Natural killer cell treated with Interleukin-12 subunit alpha and Interleukin-12 subunit beta and Interleukin-15 and Interleukin-18, amount 100 ng/mL, for 72 hours (primary cell): ENCODE measurements at regions not wholly inside any gene's neighbourhood (a gene's known extent, or its start where the extent isn't known, plus 50 kb on each side); places are given as distances from the start of the nearest gene placed in this dataset.

Source experiments
- ATAC-seq, 2 donors: fragments of 150-1000 bp; cut with Tn5 transposase in 1 of 2; sonication (Bioruptor Pico), chemical (Tn5 transposase) in 1 of 2; 2 replicates each; pipeline ENCODE4 v1.10.0; 2021
- DNase-seq: peaks from one replicate; pipeline ENCODE4 v3.0.0; 2022; ENCODE audit warnings: low spot score
- H3K27ac Mint-ChIP-seq, 2 donors: 1 replicate in 1 of 2; 2 replicates in 1 of 2; pipeline ENCODE4 v1.8.0; 2022; ENCODE audit warnings: mixed read lengths in 2 of 2, mild to moderate bottlenecking in 1 of 2, moderate library complexity in 1 of 2
- H3K27me3 Mint-ChIP-seq, 2 donors: 1 replicate in 1 of 2; 2 replicates in 1 of 2; pipeline ENCODE4 v1.8.0; 2022; ENCODE audit warnings: mixed read lengths in 2 of 2
- H3K36me3 Mint-ChIP-seq: one replicate; pipeline ENCODE4 v1.8.0; 2022; ENCODE audit warnings: mixed read lengths
- H3K4me1 Mint-ChIP-seq, 2 donors: 1 replicate in 1 of 2; 2 replicates in 1 of 2; pipeline ENCODE4 v1.8.0; 2022; ENCODE audit warnings: low read depth in 2 of 2, mixed read lengths in 2 of 2, mild to moderate bottlenecking in 1 of 2
- H3K4me3 Mint-ChIP-seq: one replicate; pipeline ENCODE4 v1.8.0; 2022; ENCODE audit warnings: mixed read lengths
- H3K9me3 Mint-ChIP-seq: 2 replicates; pipeline ENCODE4 v1.8.0; 2022; ENCODE audit warnings: mixed read lengths

DNA sequence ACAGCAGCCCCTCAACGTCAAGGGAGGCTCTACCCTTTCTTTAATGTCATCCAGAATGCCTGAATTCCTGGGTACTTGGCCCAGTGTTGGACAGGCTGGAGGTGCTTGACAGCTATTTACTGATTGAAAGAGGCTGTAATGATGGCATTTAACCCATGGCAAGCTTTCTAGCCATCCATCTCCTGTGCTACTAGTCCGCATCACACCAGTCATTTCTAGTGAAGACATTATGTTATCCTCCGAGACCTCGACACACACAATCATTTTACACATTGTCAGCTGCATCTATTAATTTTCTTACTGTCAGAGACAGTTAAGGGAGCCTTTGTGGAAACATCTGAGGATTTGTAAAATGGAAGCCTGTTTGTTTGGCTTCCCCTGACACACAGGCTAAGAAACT is 149.3 kb upstream of the FSTL4 start:
- no peak for ATAC-seq

DNA sequence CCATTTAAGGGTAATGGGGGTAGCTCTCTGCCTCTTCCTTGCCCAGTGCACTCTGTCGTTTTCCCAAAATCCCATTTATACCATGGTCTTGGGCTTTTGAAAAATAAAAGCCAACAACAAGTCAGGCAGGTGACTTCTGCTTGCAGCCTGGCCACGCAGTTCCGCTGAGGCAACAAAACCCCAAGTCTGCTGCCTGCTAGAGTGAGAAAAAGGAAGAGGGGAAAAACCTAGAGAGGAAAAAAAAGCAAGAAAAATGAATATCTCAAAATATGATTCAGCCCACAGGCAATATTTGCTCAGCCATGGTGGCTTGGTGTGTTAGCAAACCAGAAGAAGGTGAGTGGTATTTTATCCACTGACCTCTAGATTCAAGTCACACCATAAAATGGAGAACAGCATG is 148.2 kb upstream of the FSTL4 start:
- H3K27ac Mint-ChIP-seq = no peak overlapping the region
- no peaks in the 10 kb centered on the region for H3K4me1 Mint-ChIP-seq
- no peak overlapping the region for H3K4me3 Mint-ChIP-seq
- DNase-seq = no peak
- ATAC-seq = no peak
- peaks cover 22 to 35% of the 10 kb centered on the region in 2 donors for H3K27me3 Mint-ChIP-seq
- H3K9me3 Mint-ChIP-seq = no peaks in the 10 kb centered on the region
- H3K36me3 Mint-ChIP-seq = no peaks in the 10 kb centered on the region

More for the DNA sequence above, 149.3 kb upstream of the FSTL4 start:
- no peak for DNase-seq
- Mint-ChIP-seq H3K27me3 (peaks cover 21 to 39% of the 10 kb centered on the region in 2 donors), H3K27ac (no peak overlapping the region), H3K4me1 (no peaks in the 10 kb centered on the region), H3K36me3 (no peaks in the 10 kb centered on the region), H3K9me3 (no peaks in the 10 kb centered on the region), H3K4me3 (no peak overlapping the region)

DNA sequence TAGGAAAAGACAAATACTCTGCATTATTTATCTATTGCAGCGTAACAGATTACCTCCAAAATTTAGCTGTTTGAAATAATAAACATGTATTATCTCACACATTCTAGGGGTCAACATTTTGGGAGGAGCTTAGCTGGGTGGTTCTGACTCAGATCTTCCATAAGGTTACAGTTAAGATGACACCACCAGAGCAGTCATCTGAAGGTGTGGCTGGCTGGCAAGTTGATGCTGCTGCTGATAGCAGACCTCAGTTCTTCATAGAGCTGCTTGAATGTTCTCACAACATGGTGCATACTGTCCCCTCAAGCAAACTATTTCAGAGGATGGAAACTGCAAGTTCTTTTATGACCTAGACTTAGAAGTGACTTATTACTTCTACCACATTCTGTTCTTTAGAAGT is 146.3 kb upstream of the FSTL4 start:
- no peaks in the 10 kb centered on the region for H3K9me3 Mint-ChIP-seq
- H3K36me3 Mint-ChIP-seq = no peaks in the 10 kb centered on the region
- no peak for ATAC-seq
- H3K27ac Mint-ChIP-seq = no peak overlapping the region
- peaks cover 30 to 41% of the 10 kb centered on the region in 2 donors for H3K27me3 Mint-ChIP-seq
- no peak for DNase-seq
- H3K4me1 Mint-ChIP-seq = no peaks in the 10 kb centered on the region
- H3K4me3 Mint-ChIP-seq = no peak overlapping the region

DNA sequence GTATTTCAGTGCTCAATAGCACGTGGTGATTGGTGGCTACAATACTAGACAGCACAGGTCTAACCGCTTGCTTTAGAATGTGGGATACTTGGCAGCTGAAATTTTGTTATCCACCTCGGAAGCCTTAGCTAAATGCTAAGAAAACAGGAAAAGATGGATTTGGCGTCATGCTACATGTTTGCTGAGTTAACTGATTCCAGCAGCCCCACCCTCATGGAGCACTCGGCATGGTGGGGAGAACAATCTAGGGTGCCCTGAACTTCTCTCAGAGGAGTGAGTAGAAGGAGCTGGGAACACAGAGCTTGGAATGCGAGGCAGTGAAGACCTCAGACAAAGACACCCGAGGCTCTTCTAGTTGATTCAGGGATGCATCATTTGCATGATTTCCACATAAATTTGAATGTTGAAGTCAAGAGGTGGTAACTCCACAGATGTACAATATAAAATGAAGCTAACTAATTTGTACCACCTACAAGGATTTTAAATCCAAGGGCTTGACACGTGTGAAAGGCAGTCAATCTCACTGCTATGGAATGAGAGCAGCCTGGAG is 145.1 kb upstream of the FSTL4 start:
- no peak overlapping the region for H3K27ac Mint-ChIP-seq
- no peaks in the 10 kb centered on the region for H3K36me3 Mint-ChIP-seq
- H3K9me3 Mint-ChIP-seq = no peaks in the 10 kb centered on the region
- no peak overlapping the region for H3K4me3 Mint-ChIP-seq
- DNase-seq = no peak
- no peaks in the 10 kb centered on the region for H3K4me1 Mint-ChIP-seq
- peaks cover 23 to 32% of the 10 kb centered on the region in 2 donors for H3K27me3 Mint-ChIP-seq
- ATAC-seq = no peak

DNA sequence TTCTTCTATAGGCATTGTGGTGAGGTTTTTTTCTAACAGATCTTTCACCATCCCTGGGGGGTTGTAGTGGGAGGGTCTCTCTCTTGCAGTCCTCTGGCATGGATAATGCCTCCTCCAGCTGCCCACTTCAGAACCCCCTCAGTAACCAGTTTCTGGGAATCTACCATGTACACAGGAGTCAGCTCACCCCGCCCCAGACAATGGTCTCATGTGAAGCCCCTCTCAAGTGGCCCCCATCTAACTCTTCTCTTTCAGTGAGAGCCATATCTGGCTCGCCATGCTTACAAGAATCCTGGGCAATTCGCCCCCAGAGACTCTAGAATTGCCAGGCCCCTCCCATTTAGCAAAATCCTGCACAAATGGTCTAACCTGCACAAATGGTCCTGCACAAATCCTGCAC is 144.4 kb upstream of the FSTL4 start:
- DNase-seq (no peak), ATAC-seq (no peak)
- Mint-ChIP-seq H3K4me3 (no peak overlapping the region), H3K9me3 (no peaks in the 10 kb centered on the region), H3K36me3 (no peaks in the 10 kb centered on the region), H3K27me3 (peaks cover 20 to 32% of the 10 kb centered on the region in 2 donors), H3K4me1 (no peaks in the 10 kb centered on the region), H3K27ac (no peak overlapping the region)

DNA sequence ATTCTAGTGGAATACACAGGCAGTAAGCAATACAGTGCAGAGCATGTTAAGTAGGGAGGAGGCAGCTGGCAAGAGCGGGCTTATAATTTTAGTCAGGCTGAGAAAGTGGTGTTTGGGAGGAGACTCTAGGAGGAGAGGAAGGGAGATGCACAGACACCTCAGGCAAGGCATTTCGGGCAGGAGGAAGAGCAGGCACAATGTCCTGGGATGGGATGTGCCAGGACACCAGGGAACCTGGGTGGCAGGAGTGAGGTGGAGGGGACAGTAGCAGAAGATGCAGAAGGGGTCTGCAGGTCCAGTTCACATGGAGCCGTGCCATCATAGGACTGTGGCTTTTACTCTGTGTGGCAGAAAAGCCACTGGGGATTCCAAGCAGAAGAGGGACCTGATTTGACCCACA is 143.7 kb upstream of the FSTL4 start:
- no peak overlapping the region for H3K4me3 Mint-ChIP-seq
- peaks cover 20 to 32% of the 10 kb centered on the region in 2 donors for H3K27me3 Mint-ChIP-seq
- no peaks in the 10 kb centered on the region for H3K36me3 Mint-ChIP-seq
- H3K4me1 Mint-ChIP-seq = no peaks in the 10 kb centered on the region
- ATAC-seq (peak in 1 of 2 donors; percentile 13), DNase-seq (no peak)
- H3K9me3 Mint-ChIP-seq = no peaks in the 10 kb centered on the region
- H3K27ac Mint-ChIP-seq = no peak overlapping the region

DNA sequence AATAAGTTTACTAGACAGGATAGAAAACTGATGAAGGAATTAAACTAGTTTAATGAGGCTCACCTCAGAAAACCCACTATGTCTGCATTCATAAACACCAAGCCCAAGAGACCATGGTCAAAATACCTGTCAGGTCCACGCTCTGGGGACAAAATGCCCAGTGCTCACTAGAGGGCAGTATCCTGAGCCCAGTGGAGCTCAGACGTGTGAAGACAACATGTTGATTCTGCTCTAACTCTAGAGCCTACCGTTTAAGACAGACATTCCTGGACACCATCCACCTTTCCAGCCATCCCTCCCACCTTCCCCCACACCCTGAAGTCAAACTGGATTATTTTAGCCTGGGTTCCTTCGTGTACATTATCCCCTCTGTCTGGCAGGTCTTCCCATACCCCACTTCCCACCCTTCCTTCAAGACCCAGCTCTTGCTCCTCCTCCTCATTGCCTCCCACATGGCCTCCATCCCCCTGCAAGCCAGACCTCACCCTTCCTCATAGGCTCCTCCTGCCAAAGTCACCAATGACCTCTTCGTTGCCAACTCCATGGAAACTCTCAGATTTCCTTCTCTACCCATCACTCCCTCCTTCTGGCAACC is 142.3 kb upstream of the FSTL4 start:
- H3K4me1 Mint-ChIP-seq = no peaks in the 10 kb centered on the region
- ATAC-seq (peak in 1 of 2 donors; percentile 29), DNase-seq (no peak)
- no peak overlapping the region for H3K27ac Mint-ChIP-seq
- peaks cover 20 to 32% of the 10 kb centered on the region in 2 donors for H3K27me3 Mint-ChIP-seq
- no peak overlapping the region for H3K4me3 Mint-ChIP-seq
- no peaks in the 10 kb centered on the region for H3K9me3 Mint-ChIP-seq
- H3K36me3 Mint-ChIP-seq = no peaks in the 10 kb centered on the region

DNA sequence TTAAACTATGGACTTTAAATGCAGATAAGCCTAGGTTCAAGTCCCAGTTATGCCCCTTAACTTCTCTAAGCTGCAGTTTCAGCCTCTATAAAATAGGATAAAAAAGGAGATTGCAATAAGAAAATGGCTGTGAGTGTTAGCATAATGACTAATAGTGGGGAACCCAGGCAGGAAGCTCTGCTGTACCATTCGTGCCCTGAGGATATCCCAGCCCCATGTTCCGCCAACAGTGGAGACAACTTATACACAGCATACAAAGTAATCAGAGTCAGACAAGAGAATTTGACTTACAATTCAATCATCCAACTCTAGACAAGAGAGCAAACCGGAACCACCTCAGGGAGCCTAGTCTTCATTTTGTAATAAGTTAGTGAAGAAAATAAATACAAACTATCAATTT is 141.5 kb upstream of the FSTL4 start:
- Mint-ChIP-seq H3K36me3 (no peaks in the 10 kb centered on the region), H3K4me1 (no peaks in the 10 kb centered on the region)
- no peak for ATAC-seq

DNA sequence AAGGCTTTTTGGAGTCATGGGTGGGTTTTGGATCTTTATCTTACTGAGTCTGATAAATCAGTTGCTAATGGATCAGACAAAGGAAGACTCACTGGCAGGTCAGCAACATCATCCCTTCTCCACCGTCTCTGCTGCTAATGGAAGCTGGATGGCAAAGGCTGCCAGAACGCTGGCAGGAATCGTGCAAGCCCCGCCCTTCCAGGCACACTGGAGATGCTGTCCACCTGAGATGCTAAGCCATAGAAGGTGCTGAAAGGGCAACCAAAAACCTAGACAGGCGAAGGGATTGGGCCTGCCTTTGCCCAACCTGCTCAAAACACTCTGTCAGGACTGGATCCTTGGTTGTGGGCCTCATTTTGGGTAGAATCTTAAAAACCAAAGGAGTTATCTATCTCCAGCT is 139.5 kb upstream of the FSTL4 start:
- no peak for ATAC-seq
- no peak for DNase-seq
- Mint-ChIP-seq H3K36me3 (no peaks in the 10 kb centered on the region), H3K27me3 (peaks cover 19% of the 10 kb centered on the region in 2 donors), H3K9me3 (no peaks in the 10 kb centered on the region), H3K27ac (no peak overlapping the region), H3K4me1 (no peaks in the 10 kb centered on the region), H3K4me3 (no peak overlapping the region)

More for the DNA sequence above, 141.5 kb upstream of the FSTL4 start:
- Mint-ChIP-seq H3K27ac (no peak overlapping the region), H3K9me3 (no peaks in the 10 kb centered on the region), H3K4me3 (no peak overlapping the region), H3K27me3 (peaks cover 20 to 30% of the 10 kb centered on the region in 2 donors)
- no peak for DNase-seq

DNA sequence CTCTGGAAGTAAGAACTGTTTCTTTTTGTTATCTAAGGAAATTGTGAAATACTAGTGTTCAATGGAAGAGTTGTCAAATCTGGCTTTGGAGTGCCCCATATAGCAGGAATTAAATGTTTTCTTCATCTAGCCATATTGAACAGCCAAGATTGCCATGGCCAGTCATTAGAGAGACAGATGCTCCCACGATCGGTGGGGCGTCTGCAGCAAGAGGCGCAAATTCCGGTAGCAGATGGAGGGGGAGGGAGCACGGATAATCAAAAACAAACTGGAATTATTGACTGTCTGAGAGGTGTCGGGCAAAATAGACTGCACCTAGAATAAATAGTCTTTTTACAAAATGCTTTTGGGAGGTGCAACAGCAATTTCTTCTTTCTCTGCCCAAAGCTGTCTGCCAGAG is 139.1 kb upstream of the FSTL4 start:
- no peaks in the 10 kb centered on the region for H3K4me1 Mint-ChIP-seq
- peaks cover 16 to 17% of the 10 kb centered on the region in 2 donors for H3K27me3 Mint-ChIP-seq
- no peak for DNase-seq
- H3K36me3 Mint-ChIP-seq = no peaks in the 10 kb centered on the region
- H3K4me3 Mint-ChIP-seq = no peak overlapping the region
- ATAC-seq = no peak
- no peaks in the 10 kb centered on the region for H3K9me3 Mint-ChIP-seq
- H3K27ac Mint-ChIP-seq = no peak overlapping the region

DNA sequence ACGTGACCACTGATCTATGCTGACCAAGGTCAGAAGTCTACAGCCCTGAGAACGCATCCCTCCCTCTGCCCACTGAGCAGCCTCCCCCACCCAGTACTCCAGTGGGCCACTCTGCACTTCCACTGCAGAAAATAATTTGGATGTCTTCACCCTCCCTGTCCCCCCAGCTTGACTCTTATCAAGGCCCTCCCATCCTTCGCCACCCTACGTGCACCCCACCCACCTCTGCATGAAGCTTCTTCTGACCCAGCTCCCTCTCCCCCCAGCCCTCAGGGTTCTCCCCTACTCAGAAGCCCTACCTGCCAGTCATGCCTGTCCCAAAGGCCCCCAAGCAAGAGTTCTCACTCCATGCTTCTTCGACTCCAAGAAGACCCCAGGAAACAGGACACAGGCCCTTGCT is 138.5 kb upstream of the FSTL4 start:
- no peak for DNase-seq
- Mint-ChIP-seq H3K9me3 (no peaks in the 10 kb centered on the region), H3K4me1 (no peaks in the 10 kb centered on the region), H3K4me3 (no peak overlapping the region), H3K36me3 (no peaks in the 10 kb centered on the region), H3K27ac (no peak overlapping the region), H3K27me3 (peaks cover 13 to 14% of the 10 kb centered on the region in 2 donors)
- peak in 1 of 2 donors; percentile 29 for ATAC-seq

DNA sequence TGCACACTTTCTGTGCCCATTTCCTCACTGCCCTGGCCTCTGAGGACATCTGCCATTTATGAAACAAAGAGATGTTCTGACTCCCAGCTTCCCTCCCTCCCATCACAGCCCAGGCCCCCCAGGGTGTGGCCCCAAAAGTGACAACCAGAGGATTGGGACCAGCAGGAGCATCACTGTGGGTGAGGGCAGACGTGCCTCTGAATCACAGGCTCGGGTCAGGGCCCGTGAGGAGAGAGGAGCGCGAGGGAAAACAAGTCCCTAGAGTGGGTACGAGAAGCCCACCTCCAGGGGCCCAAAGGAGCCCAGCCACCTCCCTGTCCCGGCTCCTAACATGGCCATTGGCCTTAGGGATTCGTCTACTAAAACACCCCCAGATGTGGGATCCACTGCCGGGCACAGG is 138.0 kb upstream of the FSTL4 start:
- Mint-ChIP-seq H3K36me3 (no peaks in the 10 kb centered on the region), H3K4me1 (no peaks in the 10 kb centered on the region), H3K27ac (no peak overlapping the region), H3K4me3 (no peak overlapping the region), H3K27me3 (peaks cover 8 to 9% of the 10 kb centered on the region in 2 donors), H3K9me3 (no peaks in the 10 kb centered on the region)
- ATAC-seq = no peak
- DNase-seq = no peak

DNA sequence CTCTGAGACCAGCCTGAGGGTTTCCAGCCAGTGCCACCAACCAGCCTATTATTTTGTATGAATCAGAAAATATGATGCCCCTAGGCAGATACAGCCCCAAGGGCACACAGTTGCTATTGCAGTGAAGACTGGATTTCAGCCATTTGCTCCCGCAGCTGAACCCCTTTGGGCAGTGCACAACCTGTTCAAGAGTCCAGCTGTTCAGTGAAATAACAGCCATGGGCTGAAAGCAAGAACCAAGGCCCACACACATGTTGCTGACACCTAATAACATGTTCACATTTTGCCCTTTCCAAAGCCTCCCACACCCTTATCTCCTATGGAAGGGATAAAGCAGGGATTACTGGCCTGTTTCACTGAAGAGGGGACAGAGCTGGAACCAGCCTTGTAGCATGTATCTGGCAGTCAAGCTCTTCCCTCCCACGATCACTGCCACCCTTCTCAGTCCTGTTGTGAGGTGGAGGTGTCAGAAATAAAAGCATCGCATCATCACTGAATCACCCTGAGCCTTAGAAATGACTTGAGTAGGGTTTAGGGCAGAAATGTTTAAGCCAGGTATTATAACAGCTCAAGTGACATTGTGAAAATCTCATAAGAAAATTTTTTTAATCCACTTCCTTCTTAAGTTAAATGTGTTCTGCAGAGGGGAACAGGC is 137.1 kb upstream of the FSTL4 start:
- no peaks in the 10 kb centered on the region for H3K27me3 Mint-ChIP-seq
- no peak overlapping the region for H3K27ac Mint-ChIP-seq
- H3K9me3 Mint-ChIP-seq = no peaks in the 10 kb centered on the region
- no peaks in the 10 kb centered on the region for H3K36me3 Mint-ChIP-seq
- H3K4me3 Mint-ChIP-seq = no peak overlapping the region
- DNase-seq = no peak
- no peak for ATAC-seq
- no peaks in the 10 kb centered on the region for H3K4me1 Mint-ChIP-seq

DNA sequence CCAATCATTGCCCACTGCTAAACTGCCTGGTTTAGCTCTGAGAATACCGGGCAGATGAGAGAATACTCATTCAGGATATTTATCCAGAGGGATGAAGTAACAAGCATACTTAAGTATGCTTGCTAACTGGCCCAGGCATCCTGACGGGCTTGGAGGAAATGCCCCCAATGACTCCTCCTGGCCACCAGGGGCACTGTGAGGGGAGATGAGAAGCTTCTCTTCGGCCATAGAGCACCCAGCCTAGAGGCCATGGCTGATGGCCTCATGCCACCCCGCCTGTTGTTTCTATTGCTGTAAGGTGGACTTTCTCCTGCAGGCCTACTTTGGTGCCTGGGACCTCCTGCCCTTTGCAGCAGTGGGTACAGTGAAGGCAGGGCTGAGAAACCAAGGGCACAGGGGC is 134.5 kb upstream of the FSTL4 start:
- H3K9me3 Mint-ChIP-seq = no peaks in the 10 kb centered on the region
- H3K4me1 Mint-ChIP-seq = no peaks in the 10 kb centered on the region
- H3K36me3 Mint-ChIP-seq = no peaks in the 10 kb centered on the region
- no peak overlapping the region for H3K27ac Mint-ChIP-seq
- H3K4me3 Mint-ChIP-seq = no peak overlapping the region
- ATAC-seq (no peak), DNase-seq (no peak)
- peaks cover 7 to 8% of the 10 kb centered on the region in 2 donors for H3K27me3 Mint-ChIP-seq
